ENCODE measurements at regions not wholly inside any gene's neighbourhood (a gene's known extent, or its start where the extent isn't known, plus 50 kb on each side); places are given as distances from the start of the nearest gene placed in this dataset.

- Histone ChIP-seq H3K36me3 (no peaks in the 10 kb centered on the region), H3K9me3 (peaks cover 0 to 10% (median 0%) of the 10 kb centered on the region in 3 donors), H3K4me1 (no peaks in the 10 kb centered on the region), H3K4me3 (no peak overlapping the region), H3K27me3 (no peaks in the 10 kb centered on the region), H3K27ac (no peak overlapping the region)
- no peak for ATAC-seq
- TF ChIP-seq CTCF (IDR thresholded peaks at IDR 0.05), result no peak
- no peak for TF ChIP-seq EP300 (IDR thresholded peaks at IDR 0.05)
- TF ChIP-seq POLR2A (IDR thresholded peaks at IDR 0.05), result no peak
- TF ChIP-seq POLR2AphosphoS5 (IDR thresholded peaks at IDR 0.05), result no peak
Observed at GRCh38 chr5:122599000-122599399, 175.9 kb upstream of the SNX2 start.

GRCh38 chr5:122600924-122601323, 174.0 kb upstream of the SNX2 start:
- H3K4me1 ChIP-seq, result no peaks in the 10 kb centered on the region
- no peak overlapping the region for H3K27ac ChIP-seq
- H3K36me3 ChIP-seq, result no peaks in the 10 kb centered on the region
- no peak overlapping the region for H3K4me3 ChIP-seq
- no peak for TF ChIP-seq EP300 (IDR thresholded peaks at IDR 0.05)
- no peak for TF ChIP-seq POLR2AphosphoS5 (IDR thresholded peaks at IDR 0.05)
- no peak for TF ChIP-seq POLR2A (IDR thresholded peaks at IDR 0.05)
- TF ChIP-seq CTCF (IDR thresholded peaks at IDR 0.05), result no peak
- peaks cover 0 to 10% (median 0%) of the 10 kb centered on the region in 3 donors for H3K9me3 ChIP-seq
- ATAC-seq, result no peak
- WGBS, 2 donors (ENCODE audit: low coverage in 1 of 2), result no CpG with 5 or more reads among the region's 1 CpG
- no peaks in the 10 kb centered on the region for H3K27me3 ChIP-seq

GRCh38 chr5:122602700-122603099, 172.2 kb upstream of the SNX2 start:
- 80 to 89% methylated on average over 1 of the region's 1 CpG for WGBS, 2 donors (ENCODE audit: low coverage in 1 of 2)
- H3K4me1 ChIP-seq, result no peaks in the 10 kb centered on the region
- peaks cover 0 to 10% (median 0%) of the 10 kb centered on the region in 3 donors for H3K9me3 ChIP-seq
- no peaks in the 10 kb centered on the region for H3K27me3 ChIP-seq
- TF ChIP-seq POLR2AphosphoS5 (IDR thresholded peaks at IDR 0.05) (no peak), POLR2A (IDR thresholded peaks at IDR 0.05) (no peak), EP300 (IDR thresholded peaks at IDR 0.05) (no peak), CTCF (IDR thresholded peaks at IDR 0.05) (no peak)
- H3K4me3 ChIP-seq, result no peak overlapping the region
- no peaks in the 10 kb centered on the region for H3K36me3 ChIP-seq
- H3K27ac ChIP-seq, result no peak overlapping the region
- ATAC-seq, result no peak

GRCh38 chr5:122605236-122605635, 169.6 kb upstream of the SNX2 start:
- TF ChIP-seq POLR2A (IDR thresholded peaks at IDR 0.05) (no peak), POLR2AphosphoS5 (IDR thresholded peaks at IDR 0.05) (no peak), EP300 (IDR thresholded peaks at IDR 0.05) (no peak), CTCF (IDR thresholded peaks at IDR 0.05) (no peak)
- Histone ChIP-seq H3K27me3 (no peaks in the 10 kb centered on the region), H3K4me1 (no peaks in the 10 kb centered on the region), H3K9me3 (no peaks in the 10 kb centered on the region), H3K36me3 (no peaks in the 10 kb centered on the region), H3K4me3 (no peak overlapping the region), H3K27ac (no peak overlapping the region)
- WGBS, 2 donors (ENCODE audit: low coverage in 1 of 2), result 93 to 95% methylated on average over 4 of the region's 4 CpGs
- no peak for ATAC-seq

GRCh38 chr5:122607818-122608217, 167.1 kb upstream of the SNX2 start:
- Histone ChIP-seq H3K27ac (no peak overlapping the region), H3K4me1 (no peaks in the 10 kb centered on the region), H3K27me3 (no peaks in the 10 kb centered on the region), H3K36me3 (no peaks in the 10 kb centered on the region), H3K4me3 (no peak overlapping the region), H3K9me3 (no peaks in the 10 kb centered on the region)
- ATAC-seq, result peak; percentile 66
- no peak for TF ChIP-seq POLR2AphosphoS5 (IDR thresholded peaks at IDR 0.05)
- no peak for TF ChIP-seq POLR2A (IDR thresholded peaks at IDR 0.05)
- TF ChIP-seq EP300 (IDR thresholded peaks at IDR 0.05), result no peak
- TF ChIP-seq CTCF (IDR thresholded peaks at IDR 0.05), result no peak
- WGBS, 2 donors (ENCODE audit: low coverage in 1 of 2), result 62 to 69% methylated on average over 3 of the region's 3 CpGs

All from gastroesophageal sphincter (tissue), 4 donors.